HepG2 (cell line): ENCODE measurements at regions not wholly inside any gene's neighbourhood (a gene's known extent, or its start where the extent isn't known, plus 50 kb on each side); places are given as distances from the start of the nearest gene placed in this dataset.

Experiments used
- ATAC-seq: fragments of 200-7000 bp; cut with Tn5 transposase; 3 replicates; pipeline ENCODE4 v1.9.1; 2020; ENCODE audit warnings: mild to moderate bottlenecking, moderate library complexity
- BruUV-seq: library from RNA; stranded (reverse); fragments of 400-500 nt; replicated peaks from 2 replicates; lab custom pipeline; 2021; lab: Mats Ljungman, UMichigan
- CTCF ChIA-PET: fragments of 300-600 bp; formaldehyde crosslinking; extraction: SDS; loops from one replicate; lab custom pipeline; 2021; ENCODE audit warnings: low total read pairs, inconsistent platforms, low intra/inter-chr PET ratio; lab: Yijun Ruan, JAX
- POLR2A ChIA-PET: fragments of 350-600 bp; sonication (Branson Sonifier 250); formaldehyde crosslinking; loops from one replicate; lab custom pipeline; 2020; ENCODE audit warnings: antibody characterized with exemption, inconsistent platforms; lab: Yijun Ruan, JAX
- DNase-seq: peaks from one replicate; pipeline ENCODE4 v3.0.0-alpha.2; 2015; ENCODE audit warnings: low spot score
- FAIRE-seq: peaks from 3 replicates; lab custom pipeline; 2011; peaks lifted over from hg19 to GRCh38; lab: Jason Lieb, UNC
- H2AFZ ChIP-seq: one replicate; pipeline ENCODE4 v1.6.1; 2011; ENCODE audit warnings: low read length, inconsistent platforms
- H3K27ac ChIP-seq: fragments of 300-600 bp; 3 replicates; pipeline ENCODE4 v1.8.0; 2011; ENCODE audit warnings: mixed run types, mild to moderate bottlenecking, mixed read lengths, low read length, inconsistent platforms; ENCODE audit not compliant: insufficient read depth; ENCODE audit errors: extremely low read length
- H3K27me3 ChIP-seq, 2 experiments: fragments of 200-600 bp in 1 of 2; 2 replicates in 1 of 2; 3 replicates in 1 of 2; pipeline versions ENCODE4 v1.6.0 to v1.8.0; 2011; ENCODE audit warnings: low read length in 2 of 2, mild to moderate bottlenecking in 2 of 2, moderate library complexity in 2 of 2, inconsistent platforms in 1 of 2; ENCODE audit not compliant: insufficient read depth in 2 of 2, control insufficient read depth in 1 of 2
- H3K36me3 ChIP-seq, 2 experiments: fragments of 200-600 bp in 1 of 2; replicated peaks in 1 of 2; 2 replicates in 1 of 2; 3 replicates in 1 of 2; pipeline versions ENCODE4 v1.5.1 to v1.8.0; 2011; ENCODE audit warnings: low read length in 2 of 2, inconsistent platforms in 1 of 2; ENCODE audit not compliant: insufficient read depth in 2 of 2, control insufficient read depth in 1 of 2
- H3K4me1 ChIP-seq: 2 replicates; pipeline ENCODE4 v1.5.1; 2012; ENCODE audit warnings: low read length, inconsistent platforms; ENCODE audit not compliant: insufficient read depth
- H3K4me2 ChIP-seq: 2 replicates; pipeline ENCODE4 v1.6.0; 2011; ENCODE audit warnings: low read depth, low read length, inconsistent platforms
- H3K4me3 ChIP-seq, 3 experiments: fragments of 200-600 bp in 1 of 3; sonication (generic), shearing (Covaris generic) in 1 of 3; replicated peaks in 1 of 3; 2 replicates each; pipeline ENCODE4 v1.5.1; 2011 to 2016; ENCODE audit warnings: low read length in 3 of 3, inconsistent platforms in 2 of 3, low read depth in 2 of 3, mild to moderate bottlenecking in 2 of 3, control low read depth in 1 of 3, mixed read lengths in 1 of 3; ENCODE audit not compliant: insufficient read depth in 1 of 3
- H3K79me2 ChIP-seq: one replicate; pipeline ENCODE4 v1.6.1; 2011; ENCODE audit warnings: low read length, inconsistent platforms; ENCODE audit not compliant: insufficient read depth
- H3K9ac ChIP-seq: 2 replicates; pipeline ENCODE4 v1.6.0; 2011; ENCODE audit warnings: mild to moderate bottlenecking, low read depth, low read length, inconsistent platforms; ENCODE audit not compliant: insufficient read depth
- H3K9me3 ChIP-seq: 2 replicates; pipeline ENCODE4 v1.5.1; 2012; ENCODE audit warnings: mild to moderate bottlenecking, low read length
- H4K20me1 ChIP-seq: 2 replicates; pipeline ENCODE4 v1.6.0; 2011; ENCODE audit warnings: inconsistent platforms, mild to moderate bottlenecking, low read length, moderate library complexity; ENCODE audit not compliant: insufficient read depth
- CREB3 ChIP-seq: sonication (generic); formaldehyde crosslinking; IDR thresholded peaks from 2 replicates; pipeline ENCODE4 v1.5.0; 2020; ENCODE audit warnings: missing genetic modification reagents
- EP300 ChIP-seq, 3 experiments: sonication (generic) in 1 of 3; formaldehyde crosslinking in 1 of 3; IDR thresholded peaks; 2 replicates each; pipeline versions ENCODE4 v1.5.1 to v1.6.1; 2011 to 2020; ENCODE audit warnings: low read depth in 2 of 3, low read length in 2 of 3, borderline replicate concordance in 1 of 3, improper control_type of control experiment in 1 of 3, mild to moderate bottlenecking in 1 of 3, missing genetic modification reagents in 1 of 3, moderate library complexity in 1 of 3
- ETV6 ChIP-seq: sonication (generic); formaldehyde crosslinking; conservative IDR thresholded peaks from 2 replicates; pipeline ENCODE4 v1.4.0; 2020; ENCODE audit warnings: missing genetic modification reagents
- MATR3 ChIP-seq: sonication (generic); formaldehyde crosslinking; IDR thresholded peaks from 2 replicates; pipeline ENCODE4 v1.4.0; 2020; ENCODE audit warnings: missing genetic modification reagents
- PAXIP1 ChIP-seq: sonication (generic); formaldehyde crosslinking; conservative IDR thresholded peaks from 2 replicates; pipeline ENCODE4 v1.4.0; 2020; ENCODE audit warnings: mild to moderate bottlenecking, missing genetic modification reagents, moderate library complexity
- PRMT3 ChIP-seq: sonication (generic); formaldehyde crosslinking; IDR thresholded peaks from 2 replicates; pipeline ENCODE4 v1.8.1; 2022; ENCODE audit warnings: low read depth, mild to moderate bottlenecking, moderate library complexity, missing genetic modification reagents, borderline replicate concordance
- SMAD3 ChIP-seq: sonication (generic); formaldehyde crosslinking; IDR thresholded peaks from 2 replicates; pipeline ENCODE4 v1.4.0; 2020; ENCODE audit warnings: missing genetic modification reagents
- STAG1 ChIP-seq: sonication (generic); formaldehyde crosslinking; IDR thresholded peaks from 2 replicates; pipeline ENCODE4 v1.4.0; 2020; ENCODE audit warnings: missing genetic modification reagents
- U2AF2 ChIP-seq: fragments of 200-400 bp; formaldehyde crosslinking; IDR thresholded peaks from 2 replicates; pipeline ENCODE4 v1.6.1; 2017; ENCODE audit warnings: low read depth, mild to moderate bottlenecking, low read length
- ZNF138 ChIP-seq: sonication (generic); formaldehyde crosslinking; IDR thresholded peaks from 2 replicates; pipeline ENCODE4 v1.5.0; 2020; ENCODE audit warnings: mild to moderate bottlenecking, low read depth, missing genetic modification reagents
- ZNF337 ChIP-seq: sonication (generic); formaldehyde crosslinking; IDR thresholded peaks from 2 replicates; pipeline ENCODE4 v1.5.1; 2020; ENCODE audit warnings: missing genetic modification reagents, low read depth, mild to moderate bottlenecking, borderline replicate concordance
- ZNF580 ChIP-seq: IDR thresholded peaks from 2 replicates; pipeline ENCODE4 v1.6.1; 2016; ENCODE audit warnings: low read depth, borderline replicate concordance
- WGBS: methylation state at CpG from one replicate; pipeline ENCODE4 v1.1.6; 2017; ENCODE audit warnings: low lambda C conversion rate; 5-methylcytosine and 5-hydroxymethylcytosine counted together
- in situ Hi-C: cut with HindIII; loops from 2 replicates; pipeline ENCODE4 v1.10.0; 2017; ENCODE audit warnings: low pct_unique_long_range_greater_than_20kb; ENCODE audit not compliant: extremely low pct_ligation_motif_present
- intact Hi-C: fragments of 100-400 bp; cut with micrococcal nuclease; formaldehyde crosslinking; loops from one replicate; pipeline ENCODE4 v1.10.0; 2022; ENCODE audit not compliant: unreplicated experiment

GRCh38 chr2:100756704-100757103, 63.2 kb upstream of the NPAS2 start:
- H3K36me3 ChIP-seq: no peaks in the 10 kb centered on the region
- no peak overlapping the region for H3K27ac ChIP-seq
- BruUV-seq: no TSS peak
- no peak overlapping the region for H3K9ac ChIP-seq
- ChIA-PET POLR2A (no interaction called here), CTCF (no interaction called here)
- in situ Hi-C loops: no loop called here
- no peaks in the 10 kb centered on the region for H3K79me2 ChIP-seq
- H3K9me3 ChIP-seq: no peaks in the 10 kb centered on the region
- H3K4me3 ChIP-seq: no peak overlapping the region
- no peak for TF ChIP-seq CREB3 (CRISPR knock-in tag)
- no peak for TF ChIP-seq U2AF2
- no peak for TF ChIP-seq ETV6
- TF ChIP-seq STAG1 (CRISPR knock-in tag): no peak
- TF ChIP-seq ZNF580 (CRISPR knock-in tag): no peak
- TF ChIP-seq MATR3 (CRISPR knock-in tag): no peak
- ATAC-seq: no peak
- intact Hi-C loops: no loop called here
- H3K4me1 ChIP-seq: peaks cover 37% of the 10 kb centered on the region
- WGBS: 5% methylated on average over 1 of the region's 1 CpG
- no peak overlapping the region for H3K4me2 ChIP-seq
- no peak overlapping the region for H2AFZ ChIP-seq
- no peak for DNase-seq
- H4K20me1 ChIP-seq: no peaks in the 10 kb centered on the region
- FAIRE-seq: no peak
- H3K27me3 ChIP-seq: peaks cover 0 to 26% of the 10 kb centered on the region in 2 experiments; a peak in 3 of 5 replicates

- H4K20me1 ChIP-seq: no peaks in the 10 kb centered on the region
- H3K9me3 ChIP-seq: no peaks in the 10 kb centered on the region
- ChIA-PET CTCF (no interaction called here), POLR2A (interaction anchor here (0.6 to 1.8 kb wide), 6 partner anchors 10 to 100 kb away, joined by 3 to 9 read pairs (median 4); no protein-coding TSS in a partner anchor)
- no peak overlapping the region for H3K9ac ChIP-seq
- intact Hi-C loops (no loop called here), in situ Hi-C loops (no loop called here)
- no TSS peak for BruUV-seq
- H2AFZ ChIP-seq: no peak overlapping the region
- H3K4me1 ChIP-seq: peaks cover 27% of the 10 kb centered on the region
- H3K79me2 ChIP-seq: no peaks in the 10 kb centered on the region
- ATAC-seq (peak; percentile 73), FAIRE-seq (no peak), DNase-seq (peak; percentile 66)
- peak overlapping the region; percentile 39 for H3K4me2 ChIP-seq
- H3K27ac ChIP-seq: no peak overlapping the region
- H3K36me3 ChIP-seq: no peaks in the 10 kb centered on the region
- peaks cover 0 to 26% of the 10 kb centered on the region in 2 experiments; a peak in 3 of 5 replicates for H3K27me3 ChIP-seq
- no peak overlapping the region for H3K4me3 ChIP-seq
- 20% methylated on average over 6 of the region's 6 CpGs for WGBS
- TF ChIP-seq ZNF337 (0 out of 2 replicates have a peak, but pooled peaks have one; percentile 54), EP300 (IDR thresholded peaks at IDR 0.05; ENCODE audit: low read depth in 2 of 2, low read length in 2 of 2) (no peak), EP300 (CRISPR knock-in tag; IDR thresholded peaks at IDR 0.05; ENCODE audit: borderline replicate concordance) (no peak), ZNF138 (CRISPR knock-in tag) (no peak), SMAD3 (CRISPR knock-in tag) (no peak; the same call in 1 of the 2 replicates), PRMT3 (CRISPR knock-in tag) (no peak), PAXIP1 (CRISPR knock-in tag) (peak; percentile 30; the same call in 1 of the 2 replicates)
Measured at GRCh38 chr2:100757621-100758394, 62.1 kb upstream of the NPAS2 start.
